GM04504 (cell line): ENCODE measurements at regions not wholly inside any gene's neighbourhood (a gene's known extent, or its start where the extent isn't known, plus 50 kb on each side); places are given as distances from the start of the nearest gene placed in this dataset.

Experiments used
- DNase-seq: peaks from one replicate; pipeline ENCODE4 v3.0.0-alpha.2; 2012; ENCODE audit warnings: low read depth

DNA sequence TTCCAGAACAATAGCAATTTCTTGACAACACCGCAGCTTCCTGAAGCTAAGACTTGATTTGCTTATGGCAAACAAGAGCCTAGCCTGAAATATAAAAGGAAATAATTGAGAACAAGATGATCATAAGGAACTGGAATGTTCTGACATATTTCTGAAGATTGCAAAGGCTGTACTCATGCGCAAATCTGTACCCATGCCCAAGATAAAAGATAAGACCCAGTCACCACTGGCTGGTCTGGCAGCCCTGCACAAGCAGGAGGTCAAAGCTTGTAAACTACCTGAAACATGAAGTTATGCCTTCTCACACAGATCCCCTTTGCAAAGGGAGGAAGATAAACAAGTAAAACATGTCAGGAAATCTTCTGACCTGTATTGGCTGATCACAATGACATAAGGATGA lies 160.8 kb upstream of the GYPC start:
- DNase-seq, result no peak

GRCh38 chr2:126496493-126496892 lies 159.5 kb upstream of the GYPC start:
- DNase-seq, result no peak

DNA sequence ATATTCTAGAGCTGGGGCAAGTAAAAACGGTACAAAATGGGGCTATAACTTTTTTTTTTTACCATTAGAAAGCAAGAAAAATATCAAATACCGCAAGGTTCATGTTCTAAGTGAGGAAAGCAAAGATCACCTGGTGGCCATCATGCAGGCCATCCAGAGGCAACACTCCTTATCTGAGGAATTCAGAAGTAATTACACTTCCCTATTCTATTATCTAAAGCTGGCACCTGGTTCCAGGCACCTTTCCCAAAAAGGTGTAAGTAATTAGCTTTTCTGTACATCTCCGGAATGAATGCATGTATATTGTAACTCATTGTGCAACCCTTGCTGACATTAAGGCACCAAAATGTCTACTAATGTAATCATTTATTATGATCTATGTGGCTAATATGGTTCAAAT lies 152.5 kb upstream of the GYPC start:
- no peak for DNase-seq

- DNase-seq, result no peak
These were observed 151.0 kb upstream of the GYPC start for GRCh38 chr2:126504949-126505348.

DNA sequence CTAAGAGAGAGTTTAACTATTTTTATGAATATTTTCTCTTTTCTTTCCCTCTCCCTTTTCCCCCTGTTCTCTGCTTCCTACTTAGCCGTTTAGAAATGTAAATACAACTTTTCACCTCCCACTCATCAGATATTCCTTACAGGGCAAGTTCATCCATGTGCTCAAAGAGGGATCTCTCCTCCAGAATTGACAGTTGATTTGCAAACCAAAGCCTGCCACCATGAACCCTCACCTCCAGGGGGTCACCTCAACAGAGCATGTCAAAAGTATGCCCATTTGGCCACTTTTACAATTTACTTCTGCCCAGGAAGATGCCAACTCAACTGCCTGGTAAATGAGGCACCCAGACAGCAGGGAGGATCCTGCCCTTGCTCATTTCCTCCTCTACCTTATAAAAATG lies 149.2 kb upstream of the GYPC start:
- no peak for DNase-seq

DNA sequence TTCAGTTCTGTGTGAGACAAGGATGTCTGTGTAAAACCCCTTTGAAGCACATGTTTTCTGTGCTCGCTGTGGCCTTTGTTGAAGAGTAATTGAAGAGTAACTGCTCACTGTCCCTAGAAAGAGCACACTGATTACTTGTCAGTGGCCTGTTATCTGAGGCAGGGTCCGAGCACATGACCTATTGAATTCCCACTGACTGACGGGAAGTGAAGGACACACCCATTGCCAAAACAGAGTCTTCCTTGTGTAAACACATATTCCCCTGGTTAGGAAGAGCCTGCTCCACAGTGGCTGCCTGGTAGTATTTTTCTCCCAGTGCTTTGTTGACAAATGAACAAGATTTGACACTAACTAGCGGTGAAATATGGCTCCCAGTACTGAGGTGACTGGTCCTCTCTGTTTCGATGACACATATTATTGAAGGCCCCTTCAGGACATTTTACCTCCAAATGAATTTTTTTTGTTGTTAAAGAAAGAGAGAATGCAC lies 148.5 kb upstream of the GYPC start:
- no peak for DNase-seq

- DNase-seq, result no peak
These were observed 145.6 kb upstream of the GYPC start for GRCh38 chr2:126510356-126510755.

- DNase-seq, result no peak
These were observed 145.0 kb upstream of the GYPC start for GRCh38 chr2:126510960-126511359.

- no peak for DNase-seq
These were observed 143.9 kb upstream of the GYPC start for GRCh38 chr2:126512026-126512425.

DNA sequence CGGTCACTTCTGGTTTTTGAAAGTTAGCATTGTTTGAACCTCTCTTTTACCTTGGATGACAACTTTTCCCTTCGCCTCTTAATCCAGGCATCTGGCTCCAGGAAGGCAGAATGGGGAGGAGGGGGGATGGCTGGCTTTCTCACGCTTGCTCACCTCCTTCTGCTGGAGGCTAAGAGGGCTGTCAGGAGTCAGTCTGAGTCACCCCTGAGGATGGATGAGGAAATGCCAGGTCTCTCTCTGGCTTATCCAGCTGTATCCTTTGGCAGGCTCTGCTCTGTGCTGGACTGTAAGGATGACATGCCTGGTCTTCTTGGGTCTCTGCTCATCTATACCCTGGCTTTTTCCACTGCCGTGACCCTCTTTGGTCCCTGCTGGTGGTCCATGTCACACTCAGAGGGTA lies 142.9 kb upstream of the GYPC start:
- DNase-seq, result no peak

DNA sequence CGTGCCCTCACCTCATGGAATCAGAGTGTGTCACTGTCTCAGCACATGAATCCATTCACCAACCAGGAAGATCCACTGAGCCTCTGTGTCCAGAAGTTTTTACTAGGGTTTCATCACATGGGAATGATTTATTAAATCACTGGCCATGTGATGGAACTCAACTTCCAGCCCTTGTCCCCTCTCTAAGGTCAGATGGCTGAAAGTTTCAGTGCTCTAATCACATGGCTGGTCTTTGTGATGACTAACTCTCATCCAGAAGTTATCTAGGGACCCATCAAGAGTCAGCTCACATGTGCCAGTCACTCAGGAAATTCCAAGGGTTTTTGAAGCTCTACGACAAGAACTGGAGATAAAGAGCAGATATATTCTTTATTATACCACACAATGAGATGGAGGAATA lies 140.5 kb upstream of the GYPC start:
- no peak for DNase-seq

GRCh38 chr2:126518196-126518595 lies 137.8 kb upstream of the GYPC start:
- no peak for DNase-seq

DNA sequence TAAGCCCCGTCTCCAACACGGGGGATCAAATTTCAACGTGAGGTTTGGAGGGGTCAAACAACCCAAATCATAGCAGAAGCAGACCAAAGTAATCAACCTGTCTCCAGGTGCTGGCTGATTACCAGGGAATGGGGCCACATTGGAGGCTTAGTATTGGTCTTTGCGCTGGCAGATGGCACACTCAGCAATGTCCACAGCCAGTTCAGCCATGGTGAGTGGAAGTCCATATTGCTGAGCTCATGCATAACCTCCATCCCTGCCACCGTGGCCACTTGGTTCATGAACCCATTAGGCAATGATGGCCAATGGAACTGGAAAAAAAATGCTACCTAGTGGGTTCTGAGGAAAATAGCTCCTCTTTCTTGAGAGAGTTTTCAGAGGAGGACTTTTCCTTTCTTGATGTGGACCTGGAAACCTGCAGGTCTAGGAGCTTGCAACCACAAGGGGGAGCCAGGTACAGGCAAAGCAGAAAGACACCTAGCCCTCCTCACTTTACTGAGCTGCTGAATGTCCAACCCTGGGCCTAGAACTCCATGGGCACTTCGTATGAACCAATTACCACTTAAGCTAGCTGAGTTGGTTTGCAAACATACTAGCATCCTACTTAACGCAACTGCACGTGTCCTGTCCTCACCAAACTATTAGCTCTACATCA lies 128.0 kb upstream of the GYPC start:
- peak; percentile 15 for DNase-seq

- DNase-seq, result no peak
These were observed 124.9 kb upstream of the GYPC start for GRCh38 chr2:126531029-126531428.

GRCh38 chr2:126534478-126534877 lies 121.5 kb upstream of the GYPC start:
- no peak for DNase-seq

DNA sequence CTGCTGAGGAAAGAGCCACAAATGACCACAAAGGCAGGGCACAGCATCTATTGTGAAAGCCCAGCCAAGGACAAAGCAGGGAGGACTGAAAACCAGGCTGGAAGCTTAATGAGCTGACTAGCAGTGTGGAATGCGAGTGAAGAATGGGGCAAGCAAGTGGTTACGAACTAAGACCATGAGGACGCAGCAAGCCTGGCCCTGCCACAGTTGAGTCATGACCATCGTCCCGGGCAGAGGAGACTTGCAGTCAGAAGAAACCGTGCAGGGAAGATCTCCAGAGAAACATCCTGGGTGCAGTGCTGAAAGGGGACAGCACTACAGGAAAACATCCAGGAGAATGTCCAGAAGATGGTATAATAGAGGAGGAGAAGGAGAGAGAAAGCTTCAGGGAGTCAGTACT lies 120.5 kb upstream of the GYPC start:
- DNase-seq, result no peak

DNA sequence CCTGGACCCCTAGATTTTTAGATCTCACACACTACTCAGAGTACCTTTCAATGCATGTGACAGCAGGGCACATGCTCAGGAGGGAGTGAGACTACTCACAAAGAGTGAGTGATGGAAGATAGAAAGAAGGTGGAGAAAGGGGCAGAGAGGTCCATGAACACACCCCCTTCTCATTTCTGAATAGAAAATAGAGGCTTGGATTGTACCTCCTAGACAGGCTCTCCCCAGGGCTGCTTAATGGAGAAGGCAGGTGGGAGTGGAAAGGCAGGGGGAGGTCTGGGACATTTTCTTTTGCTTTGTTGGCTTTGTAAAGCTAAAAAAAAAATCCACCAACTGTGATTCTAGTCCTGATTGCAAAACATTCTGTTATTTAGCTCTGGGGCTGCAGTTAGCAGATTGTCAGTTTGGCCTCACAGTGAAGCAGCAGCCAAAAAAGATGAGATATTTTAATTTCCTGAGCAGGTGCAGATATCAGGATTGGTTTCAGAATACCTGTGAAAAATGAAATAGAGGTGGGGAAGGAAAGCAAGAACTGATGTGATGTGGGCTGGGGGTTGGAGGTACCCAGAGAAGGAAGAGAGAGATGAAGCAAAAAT lies 119.3 kb upstream of the GYPC start:
- DNase-seq, result no peak

- DNase-seq, result no peak
These were observed 116.9 kb upstream of the GYPC start for GRCh38 chr2:126539101-126539500.

DNA sequence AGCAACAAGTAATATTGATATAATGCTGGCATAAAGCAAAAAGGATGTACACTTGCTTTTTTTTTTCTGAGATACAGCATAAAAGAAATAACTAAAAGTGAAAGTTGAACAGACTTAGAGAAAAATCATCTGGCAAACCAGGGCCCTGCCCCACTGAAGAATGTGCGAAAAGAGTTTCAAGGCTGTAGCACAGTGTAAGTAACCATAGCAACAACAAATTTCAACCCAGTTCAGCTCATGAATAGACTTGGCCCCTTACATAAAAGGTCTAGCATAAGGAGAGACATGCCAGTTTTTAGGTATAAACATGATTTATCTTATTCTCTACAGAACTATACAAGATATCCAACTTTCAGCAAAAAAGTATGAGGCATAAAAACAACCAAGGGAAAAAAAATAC lies 113.7 kb upstream of the GYPC start:
- no peak for DNase-seq

DNA sequence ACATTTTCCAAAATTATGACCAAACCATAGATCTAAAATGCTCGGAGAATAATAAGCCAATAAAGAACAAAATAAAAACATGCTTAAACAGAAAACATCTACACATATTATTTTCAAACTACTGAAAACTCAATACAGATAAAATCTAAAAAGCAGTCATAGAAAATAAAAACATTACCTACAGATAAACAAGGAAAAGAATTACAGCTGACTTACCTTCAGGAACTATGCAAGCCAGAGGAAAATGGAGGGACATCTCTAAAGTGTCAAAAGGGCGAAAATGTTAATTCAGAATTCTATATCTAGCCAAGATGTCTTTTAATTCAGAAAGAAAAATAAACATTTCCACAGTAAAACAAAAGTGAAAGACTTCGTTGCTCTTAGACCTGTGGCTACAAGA lies 112.9 kb upstream of the GYPC start:
- DNase-seq, result no peak

DNA sequence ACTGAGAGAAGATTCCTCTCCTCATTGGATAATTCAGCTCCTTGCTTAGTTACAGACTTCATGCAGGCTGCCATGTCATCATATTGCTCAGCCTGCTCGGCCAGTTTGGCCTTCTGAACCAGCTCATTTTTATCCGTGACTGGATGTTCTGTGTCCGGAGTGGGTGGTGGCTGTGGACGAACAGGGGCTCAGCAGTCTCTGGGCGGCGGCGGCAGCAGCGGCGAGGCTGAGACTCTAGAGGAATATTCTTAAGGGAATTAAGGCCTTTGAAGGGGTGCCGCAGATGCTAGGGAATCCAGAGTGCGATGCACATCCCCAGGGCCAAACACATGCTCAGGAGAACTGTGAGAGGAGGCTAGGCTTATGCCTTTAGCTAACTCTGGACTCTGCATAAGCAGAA lies 97.9 kb upstream of the GYPC start:
- no peak for DNase-seq

DNA sequence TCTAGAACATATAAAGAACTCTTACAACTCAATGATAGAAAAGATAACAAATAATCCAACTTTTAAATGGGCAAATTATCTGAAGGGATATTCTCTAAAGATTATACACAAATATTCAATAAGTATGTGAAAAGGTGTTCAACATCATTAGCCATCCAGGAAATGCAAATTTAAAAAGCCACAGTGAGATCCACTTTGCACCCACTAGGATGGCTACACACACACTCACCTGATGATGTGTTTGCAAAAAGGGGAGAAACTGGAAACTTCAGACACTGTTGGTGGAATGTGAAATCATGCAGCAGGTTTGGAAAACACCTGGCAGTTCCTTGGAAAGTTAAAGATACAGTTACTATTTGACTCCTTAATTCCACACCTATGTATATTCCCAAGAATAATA lies 87.2 kb upstream of the GYPC start:
- no peak for DNase-seq

GRCh38 chr2:126571403-126571802 lies 84.6 kb upstream of the GYPC start:
- DNase-seq, result no peak

GRCh38 chr2:126575631-126576030 lies 80.3 kb upstream of the GYPC start:
- DNase-seq, result no peak
